HepG2 (cell line): ENCODE measurements at regions not wholly inside any gene's neighbourhood (a gene's known extent, or its start where the extent isn't known, plus 50 kb on each side); places are given as distances from the start of the nearest gene placed in this dataset.

Experiments
- BHLHE40 ChIP-seq: IDR thresholded peaks from 2 replicates; pipeline ENCODE4 v1.6.1; 2011; ENCODE audit warnings: low read length, improper control_type of control experiment
- FOXP4 ChIP-seq: sonication (generic); formaldehyde crosslinking; IDR thresholded peaks from 2 replicates; pipeline ENCODE4 v1.4.0; 2020; ENCODE audit warnings: missing genetic modification reagents
- JUN ChIP-seq: sonication (generic); formaldehyde crosslinking; IDR thresholded peaks from 2 replicates; pipeline ENCODE4 v1.4.0; 2020; ENCODE audit warnings: mild to moderate bottlenecking, missing genetic modification reagents
- MYC ChIP-seq: sonication (generic); formaldehyde crosslinking; IDR thresholded peaks from 2 replicates; pipeline ENCODE4 v1.9.0; 2021; ENCODE audit warnings: missing genetic modification reagents, borderline replicate concordance
- NBN ChIP-seq: fragments of 450-650 bp; conservative IDR thresholded peaks from 2 replicates; pipeline ENCODE4 v1.6.1; 2017
- PHF21A ChIP-seq: sonication (generic); formaldehyde crosslinking; IDR thresholded peaks from 2 replicates; pipeline ENCODE4 v1.5.0; 2020; ENCODE audit warnings: mild to moderate bottlenecking, missing genetic modification reagents
- POLR2A ChIP-seq, 2 experiments: IDR thresholded peaks; 2 replicates each; pipeline ENCODE4 v1.6.1; 2011; ENCODE audit warnings: low read depth in 2 of 2, low read length in 2 of 2, mild to moderate bottlenecking in 1 of 2, moderate library complexity in 1 of 2; ENCODE audit not compliant: insufficient read depth in 1 of 2
- TRIM24 ChIP-seq: sonication (generic); formaldehyde crosslinking; IDR thresholded peaks from 2 replicates; pipeline ENCODE4 v1.8.0; 2022; ENCODE audit warnings: mild to moderate bottlenecking, missing genetic modification reagents
- ZFP37 ChIP-seq: sonication (generic); formaldehyde crosslinking; IDR thresholded peaks from 2 replicates; pipeline ENCODE4 v1.4.0; 2020; ENCODE audit warnings: missing genetic modification reagents, borderline replicate concordance
- ZNF260 ChIP-seq: sonication (generic); formaldehyde crosslinking; IDR thresholded peaks from 2 replicates; pipeline ENCODE4 v1.4.0; 2020; ENCODE audit warnings: missing genetic modification reagents, low read depth, mild to moderate bottlenecking, borderline replicate concordance
- ZNF549 ChIP-seq: sonication (generic); formaldehyde crosslinking; IDR thresholded peaks from 2 replicates; pipeline ENCODE4 v1.5.0; 2020; ENCODE audit warnings: missing genetic modification reagents
- ZNF609 ChIP-seq: sonication (generic); formaldehyde crosslinking; IDR thresholded peaks from 2 replicates; pipeline ENCODE4 v1.4.0; 2020; ENCODE audit warnings: mild to moderate bottlenecking, missing genetic modification reagents, borderline replicate concordance
- ZNF766 ChIP-seq: sonication (generic); formaldehyde crosslinking; IDR thresholded peaks from 2 replicates; pipeline ENCODE4 v1.5.0; 2020; ENCODE audit warnings: missing genetic modification reagents, borderline replicate concordance
- TF ChIP-seq, protein P1 (sequence below): IDR thresholded peaks from 2 replicates; pipeline ENCODE4 v1.6.1; 2012; ENCODE audit warnings: inconsistent platforms

DNA sequence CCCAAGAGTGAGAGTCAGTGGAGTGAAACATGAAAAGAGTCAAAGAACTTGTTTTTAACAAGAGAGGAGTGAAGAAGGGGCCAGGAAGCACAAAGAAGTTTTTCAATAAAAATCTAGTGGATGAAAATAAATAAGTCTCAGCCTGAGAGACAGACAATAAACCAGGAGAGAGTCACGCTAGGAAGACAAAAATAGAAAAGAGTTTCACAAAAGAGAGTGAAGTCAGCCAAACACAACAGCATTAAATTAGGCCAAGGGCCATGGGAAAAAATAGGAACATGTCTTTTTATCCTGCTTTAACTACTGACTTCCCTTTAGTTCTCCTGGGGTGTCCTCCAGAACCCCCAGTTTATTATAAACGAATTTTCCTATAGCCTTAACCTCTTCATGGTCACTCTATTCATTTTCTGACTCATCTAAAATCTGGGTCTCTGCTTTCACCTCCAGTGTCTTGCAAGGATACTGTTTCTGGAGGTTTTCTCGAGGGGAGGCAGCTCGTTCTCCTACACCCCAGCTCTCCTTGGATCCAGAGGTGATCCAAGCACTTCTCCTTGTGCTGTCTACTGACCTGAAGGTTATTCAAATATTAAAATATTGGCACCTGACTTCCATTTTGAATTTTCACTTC, 571.5 kb upstream of the PPP2R3A start:
- TF ChIP-seq ZNF609 (CRISPR knock-in tag) (no peak), ZNF766 (CRISPR knock-in tag) (no peak), NBN (no peak), PHF21A (no peak), ZNF549 (CRISPR knock-in tag) (no peak), BHLHE40 (no peak), ZNF260 (CRISPR knock-in tag) (no peak), POLR2A (IDR thresholded peaks at IDR 0.05; ENCODE audit: insufficient read depth in 1 of 2, low read depth in 2 of 2, low read length in 2 of 2) (no peak), TRIM24 (CRISPR knock-in tag) (no peak), FOXP4 (no peak), JUN (CRISPR knock-in tag) (no peak), ZFP37 (no peak), MYC (CRISPR knock-in tag) (no peak)
- TF ChIP-seq, protein P1, sequence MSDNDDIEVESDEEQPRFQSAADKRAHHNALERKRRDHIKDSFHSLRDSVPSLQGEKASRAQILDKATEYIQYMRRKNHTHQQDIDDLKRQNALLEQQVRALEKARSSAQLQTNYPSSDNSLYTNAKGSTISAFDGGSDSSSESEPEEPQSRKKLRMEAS = no peak
